ENCODE measurements at regions not wholly inside any gene's neighbourhood (a gene's known extent, or its start where the extent isn't known, plus 50 kb on each side); places are given as distances from the start of the nearest gene placed in this dataset.

DNA sequence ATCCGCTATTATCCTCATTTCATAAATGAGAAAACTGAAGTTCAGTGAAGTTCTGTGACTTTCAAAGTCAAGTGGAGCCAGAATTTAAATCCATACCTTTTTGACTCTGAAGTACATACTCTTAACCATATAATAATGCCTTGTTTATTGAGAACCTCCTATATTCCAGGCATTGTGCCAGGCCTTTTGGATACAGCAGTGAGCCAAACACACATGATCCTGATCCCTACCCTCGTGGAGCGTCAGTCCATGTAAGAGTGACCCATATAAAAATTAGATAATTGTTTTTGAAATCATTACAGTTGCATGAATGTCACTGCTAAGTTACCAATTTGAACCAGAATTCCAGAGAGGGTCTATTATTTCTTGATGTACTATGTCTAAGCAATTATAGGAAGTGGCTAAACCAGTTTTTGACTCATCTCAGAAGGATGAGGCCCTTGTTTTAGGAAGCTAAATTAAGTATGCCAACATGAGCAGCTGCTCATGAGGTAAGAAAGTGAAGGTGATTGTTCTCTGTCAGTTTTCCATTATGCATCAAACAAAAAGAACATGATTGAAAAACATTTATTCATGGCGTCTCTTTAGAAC lies 289.5 kb downstream of the GLUD2 start:
- TF ChIP-seq, protein P1, sequence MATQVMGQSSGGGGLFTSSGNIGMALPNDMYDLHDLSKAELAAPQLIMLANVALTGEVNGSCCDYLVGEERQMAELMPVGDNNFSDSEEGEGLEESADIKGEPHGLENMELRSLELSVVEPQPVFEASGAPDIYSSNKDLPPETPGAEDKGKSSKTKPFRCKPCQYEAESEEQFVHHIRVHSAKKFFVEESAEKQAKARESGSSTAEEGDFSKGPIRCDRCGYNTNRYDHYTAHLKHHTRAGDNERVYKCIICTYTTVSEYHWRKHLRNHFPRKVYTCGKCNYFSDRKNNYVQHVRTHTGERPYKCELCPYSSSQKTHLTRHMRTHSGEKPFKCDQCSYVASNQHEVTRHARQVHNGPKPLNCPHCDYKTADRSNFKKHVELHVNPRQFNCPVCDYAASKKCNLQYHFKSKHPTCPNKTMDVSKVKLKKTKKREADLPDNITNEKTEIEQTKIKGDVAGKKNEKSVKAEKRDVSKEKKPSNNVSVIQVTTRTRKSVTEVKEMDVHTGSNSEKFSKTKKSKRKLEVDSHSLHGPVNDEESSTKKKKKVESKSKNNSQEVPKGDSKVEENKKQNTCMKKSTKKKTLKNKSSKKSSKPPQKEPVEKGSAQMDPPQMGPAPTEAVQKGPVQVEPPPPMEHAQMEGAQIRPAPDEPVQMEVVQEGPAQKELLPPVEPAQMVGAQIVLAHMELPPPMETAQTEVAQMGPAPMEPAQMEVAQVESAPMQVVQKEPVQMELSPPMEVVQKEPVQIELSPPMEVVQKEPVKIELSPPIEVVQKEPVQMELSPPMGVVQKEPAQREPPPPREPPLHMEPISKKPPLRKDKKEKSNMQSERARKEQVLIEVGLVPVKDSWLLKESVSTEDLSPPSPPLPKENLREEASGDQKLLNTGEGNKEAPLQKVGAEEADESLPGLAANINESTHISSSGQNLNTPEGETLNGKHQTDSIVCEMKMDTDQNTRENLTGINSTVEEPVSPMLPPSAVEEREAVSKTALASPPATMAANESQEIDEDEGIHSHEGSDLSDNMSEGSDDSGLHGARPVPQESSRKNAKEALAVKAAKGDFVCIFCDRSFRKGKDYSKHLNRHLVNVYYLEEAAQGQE (IDR thresholded peaks at IDR 0.05; ENCODE audit: insufficient read depth in 1 of 2, low read depth in 2 of 2, low read length in 2 of 2): no peak
- TF ChIP-seq SIN3A (IDR thresholded peaks at IDR 0.05; ENCODE audit: borderline replicate concordance, insufficient read depth, low read length) (no peak), TAF1 (IDR thresholded peaks at IDR 0.05; ENCODE audit: borderline replicate concordance, insufficient read depth, low read length) (no peak), POLR2AphosphoS5 (IDR thresholded peaks at IDR 0.05; ENCODE audit: low read depth, low read length) (no peak), FOXP2 (optimal IDR thresholded peaks at IDR 0.05; ENCODE audit: borderline replicate concordance, extremely low read depth, extremely low read length, insufficient read depth) (no peak)

DNA sequence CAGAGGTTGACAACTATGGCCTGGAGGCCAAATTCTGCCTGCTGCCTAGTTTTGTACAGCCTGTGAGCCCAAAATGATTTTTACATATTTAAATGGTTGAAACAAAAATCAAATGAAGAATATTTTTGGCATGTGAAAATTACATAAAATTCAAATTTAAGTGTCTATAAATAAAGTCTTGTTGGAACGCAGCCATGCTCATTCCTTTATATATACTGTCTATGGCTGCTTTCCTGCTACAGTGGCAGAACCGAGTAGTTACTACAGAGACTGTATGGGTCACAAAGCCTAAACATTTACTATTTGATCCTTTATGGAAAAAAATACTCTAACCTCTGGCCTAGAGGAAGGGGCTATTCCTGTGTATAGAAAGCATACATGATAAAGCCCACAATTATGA lies 290.4 kb downstream of the GLUD2 start:
- no peak for TF ChIP-seq FOXP2 (optimal IDR thresholded peaks at IDR 0.05; ENCODE audit: borderline replicate concordance, extremely low read depth, extremely low read length, insufficient read depth)
- TF ChIP-seq TAF1 (IDR thresholded peaks at IDR 0.05; ENCODE audit: borderline replicate concordance, insufficient read depth, low read length): no peak
- no peak for TF ChIP-seq SIN3A (IDR thresholded peaks at IDR 0.05; ENCODE audit: borderline replicate concordance, insufficient read depth, low read length)
- TF ChIP-seq, protein P1 (IDR thresholded peaks at IDR 0.05; ENCODE audit: insufficient read depth in 1 of 2, low read depth in 2 of 2, low read length in 2 of 2): no peak
- TF ChIP-seq POLR2AphosphoS5 (IDR thresholded peaks at IDR 0.05; ENCODE audit: low read depth, low read length): no peak

DNA sequence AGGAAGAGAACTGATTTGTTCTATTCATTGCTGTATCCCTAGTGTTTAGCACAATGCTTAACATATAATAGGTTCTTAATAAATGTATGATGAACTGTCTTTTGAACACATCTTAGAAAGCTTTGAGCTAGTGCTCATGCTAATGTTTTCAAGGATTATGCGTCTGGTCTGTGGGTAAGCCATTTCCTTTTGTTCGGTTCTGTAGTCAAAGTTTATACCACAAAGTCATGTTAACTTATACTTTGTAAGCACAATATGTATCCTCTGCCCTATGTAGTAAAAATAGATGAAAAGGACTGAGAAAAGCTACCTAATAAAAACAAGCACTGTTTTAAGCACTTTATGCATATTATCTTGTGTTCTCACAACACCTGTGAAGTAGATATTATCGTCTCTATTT lies 301.9 kb downstream of the GLUD2 start:
- TF ChIP-seq, protein P1 (IDR thresholded peaks at IDR 0.05; ENCODE audit: insufficient read depth in 1 of 2, low read depth in 2 of 2, low read length in 2 of 2): no peak
- TF ChIP-seq FOXP2 (optimal IDR thresholded peaks at IDR 0.05; ENCODE audit: borderline replicate concordance, extremely low read depth, extremely low read length, insufficient read depth) (no peak), SIN3A (IDR thresholded peaks at IDR 0.05; ENCODE audit: borderline replicate concordance, insufficient read depth, low read length) (no peak), POLR2AphosphoS5 (IDR thresholded peaks at IDR 0.05; ENCODE audit: low read depth, low read length) (no peak), TAF1 (IDR thresholded peaks at IDR 0.05; ENCODE audit: borderline replicate concordance, insufficient read depth, low read length) (no peak)

DNA sequence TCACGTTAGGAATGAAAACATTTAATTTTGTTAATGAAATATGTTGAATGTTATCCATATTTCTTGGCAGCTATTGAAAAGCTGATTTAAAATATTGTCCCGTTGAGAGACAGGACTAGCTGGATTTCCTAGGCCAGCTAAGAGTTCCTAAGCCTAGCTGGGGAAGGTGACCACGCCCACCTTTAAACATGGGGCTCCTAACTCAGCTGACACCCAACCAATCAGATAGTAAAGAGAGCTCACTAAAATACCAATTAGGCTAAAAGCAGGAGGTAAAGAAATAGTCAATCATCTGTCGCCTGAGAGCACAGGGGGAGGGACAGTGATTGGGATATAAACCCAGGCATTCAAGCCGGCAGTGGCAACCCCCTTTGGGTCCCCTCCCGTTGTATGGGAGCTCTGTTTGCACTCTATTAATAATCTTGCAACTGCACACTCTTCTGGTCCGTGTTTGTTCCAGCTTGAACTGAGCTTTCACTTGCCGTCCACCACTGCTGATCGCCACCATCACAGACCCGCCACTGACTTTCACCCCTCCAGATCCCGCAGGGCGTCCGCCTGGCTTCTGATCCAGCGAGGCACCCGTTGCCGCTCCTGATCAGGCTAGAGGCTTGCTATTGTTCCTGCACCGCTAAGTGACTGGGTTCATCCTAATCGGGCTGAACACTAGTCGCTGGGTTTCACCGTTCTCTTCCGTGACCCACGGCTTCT lies 308.9 kb downstream of the GLUD2 start:
- no peak for TF ChIP-seq SIN3A (IDR thresholded peaks at IDR 0.05; ENCODE audit: borderline replicate concordance, insufficient read depth, low read length)
- TF ChIP-seq, protein P1 (IDR thresholded peaks at IDR 0.05; ENCODE audit: insufficient read depth in 1 of 2, low read depth in 2 of 2, low read length in 2 of 2): no peak

All from PFSK-1 (cell line).